Calu3 (cell line): ENCODE measurements at regions not wholly inside any gene's neighbourhood (a gene's known extent, or its start where the extent isn't known, plus 50 kb on each side); places are given as distances from the start of the nearest gene placed in this dataset.

Experiments
- BruUV-seq: library from RNA; stranded (reverse); fragments of 400-500 nt; replicated peaks from 2 replicates; lab custom pipeline; 2021; lab: Mats Ljungman, UMichigan
- CTCF ChIA-PET: fragments of 300-600 bp; sonication (Branson Sonifier 250); formaldehyde crosslinking; loops from one replicate; lab custom pipeline; 2022; ENCODE audit warnings: antibody characterized with exemption; lab: Charles Lee
- DNase-seq: peaks from one replicate; pipeline ENCODE4 v3.0.0; 2022
- H3K27ac Mint-ChIP-seq: one replicate; pipeline ENCODE4 v1.8.0; 2022; ENCODE audit warnings: mixed read lengths; ENCODE audit not compliant: unreplicated experiment
- H3K27me3 Mint-ChIP-seq: one replicate; pipeline ENCODE4 v1.8.0; 2022; ENCODE audit warnings: mixed read lengths; ENCODE audit not compliant: unreplicated experiment
- H3K36me3 Mint-ChIP-seq: one replicate; pipeline ENCODE4 v1.8.0; 2022; ENCODE audit warnings: mild to moderate bottlenecking, moderate library complexity, mixed read lengths; ENCODE audit not compliant: insufficient read depth, unreplicated experiment
- H3K4me1 Mint-ChIP-seq: one replicate; pipeline ENCODE4 v1.8.0; 2022; ENCODE audit warnings: mild to moderate bottlenecking, low read depth, mixed read lengths; ENCODE audit not compliant: unreplicated experiment
- H3K4me3 Mint-ChIP-seq: one replicate; pipeline ENCODE4 v1.8.0; 2022; ENCODE audit warnings: mild to moderate bottlenecking, low read depth, moderate library complexity, mixed read lengths; ENCODE audit not compliant: unreplicated experiment
- H3K9me3 Mint-ChIP-seq: one replicate; pipeline ENCODE4 v1.8.0; 2022; ENCODE audit warnings: low read depth, mixed read lengths; ENCODE audit not compliant: unreplicated experiment
- intact Hi-C: fragments of 100-400 bp; cut with micrococcal nuclease; formaldehyde crosslinking; loops from one replicate; pipeline ENCODE4 v1.10.0; 2022; ENCODE audit not compliant: unreplicated experiment
- TF ChIP-seq, protein P1 (sequence below): fragments of 200-600 bp; IDR thresholded peaks from one replicate; pipeline ENCODE4 v1.8.0; 2022; ENCODE audit warnings: antibody characterized with exemption; ENCODE audit not compliant: unreplicated experiment

DNA sequence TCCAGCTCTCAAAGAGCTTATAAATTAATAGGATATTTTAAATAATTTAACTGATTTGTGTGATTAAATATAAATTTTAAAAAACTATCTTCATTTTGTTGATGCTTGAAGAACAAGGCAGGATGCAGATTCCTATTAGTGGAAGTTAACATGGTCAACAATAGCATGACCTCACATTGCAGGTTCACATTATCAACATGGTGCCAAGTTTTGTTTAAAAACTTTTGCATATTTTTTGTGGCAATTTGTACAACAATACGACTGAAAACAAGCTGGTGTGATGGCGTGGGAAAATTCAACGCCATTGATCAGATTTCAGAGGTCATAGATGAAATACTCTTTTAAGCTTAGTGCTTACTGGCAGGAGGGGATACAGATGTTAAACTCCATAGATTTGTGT, 114.1 kb upstream of the MYO10 start:
- BruUV-seq: no TSS peak
- TF ChIP-seq, protein P1, sequence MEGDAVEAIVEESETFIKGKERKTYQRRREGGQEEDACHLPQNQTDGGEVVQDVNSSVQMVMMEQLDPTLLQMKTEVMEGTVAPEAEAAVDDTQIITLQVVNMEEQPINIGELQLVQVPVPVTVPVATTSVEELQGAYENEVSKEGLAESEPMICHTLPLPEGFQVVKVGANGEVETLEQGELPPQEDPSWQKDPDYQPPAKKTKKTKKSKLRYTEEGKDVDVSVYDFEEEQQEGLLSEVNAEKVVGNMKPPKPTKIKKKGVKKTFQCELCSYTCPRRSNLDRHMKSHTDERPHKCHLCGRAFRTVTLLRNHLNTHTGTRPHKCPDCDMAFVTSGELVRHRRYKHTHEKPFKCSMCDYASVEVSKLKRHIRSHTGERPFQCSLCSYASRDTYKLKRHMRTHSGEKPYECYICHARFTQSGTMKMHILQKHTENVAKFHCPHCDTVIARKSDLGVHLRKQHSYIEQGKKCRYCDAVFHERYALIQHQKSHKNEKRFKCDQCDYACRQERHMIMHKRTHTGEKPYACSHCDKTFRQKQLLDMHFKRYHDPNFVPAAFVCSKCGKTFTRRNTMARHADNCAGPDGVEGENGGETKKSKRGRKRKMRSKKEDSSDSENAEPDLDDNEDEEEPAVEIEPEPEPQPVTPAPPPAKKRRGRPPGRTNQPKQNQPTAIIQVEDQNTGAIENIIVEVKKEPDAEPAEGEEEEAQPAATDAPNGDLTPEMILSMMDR: no peak
- H3K27me3 Mint-ChIP-seq: no peaks in the 10 kb centered on the region
- CTCF ChIA-PET: interaction anchor here (0.6 kb wide), 1 partner anchor 254 kb away, joined by 3 read pairs; no protein-coding TSS in a partner anchor
- H3K9me3 Mint-ChIP-seq: no peaks in the 10 kb centered on the region
- no peak overlapping the region for H3K27ac Mint-ChIP-seq
- no peaks in the 10 kb centered on the region for H3K36me3 Mint-ChIP-seq
- no peak for DNase-seq
- H3K4me1 Mint-ChIP-seq: no peaks in the 10 kb centered on the region
- H3K4me3 Mint-ChIP-seq: no peak overlapping the region
- intact Hi-C loops: loop anchor here (10.0 kb wide), 1 partner anchor 135 kb away; no protein-coding TSS in a partner anchor

DNA sequence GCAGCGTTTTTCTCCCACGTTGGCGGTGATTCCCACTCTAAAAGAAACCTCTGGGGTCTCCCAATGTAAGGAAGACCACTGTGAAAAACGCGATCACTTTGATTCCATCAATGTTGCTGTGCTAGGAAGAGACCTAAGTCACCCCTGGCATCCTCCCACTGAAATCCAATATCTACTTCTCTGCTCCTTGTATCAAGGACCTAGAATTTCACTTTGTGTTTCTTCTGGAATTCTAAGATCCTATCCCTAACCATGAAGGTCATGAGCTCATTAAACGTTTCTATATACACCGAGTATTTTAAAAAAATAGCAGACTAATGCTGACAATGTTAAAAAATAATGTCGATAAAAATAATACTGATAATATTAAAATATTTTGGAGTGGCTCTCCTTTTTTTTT, 118.8 kb upstream of the MYO10 start:
- CTCF ChIA-PET: interaction anchor here (0.6 kb wide), 1 partner anchor 12 kb away, joined by 7 read pairs; no protein-coding TSS in a partner anchor
- no peak for DNase-seq
- peaks cover 35% of the 10 kb centered on the region for H3K4me1 Mint-ChIP-seq
- no peak overlapping the region for H3K4me3 Mint-ChIP-seq
- intact Hi-C loops: loop anchor here (10.0 kb wide), 1 partner anchor 130 kb away; no protein-coding TSS in a partner anchor
- no peak overlapping the region for H3K27ac Mint-ChIP-seq
- H3K36me3 Mint-ChIP-seq: peaks cover 8% of the 10 kb centered on the region
- no peaks in the 10 kb centered on the region for H3K9me3 Mint-ChIP-seq
- BruUV-seq: no TSS peak
- TF ChIP-seq, protein P1: no peak
- no peaks in the 10 kb centered on the region for H3K27me3 Mint-ChIP-seq

DNA sequence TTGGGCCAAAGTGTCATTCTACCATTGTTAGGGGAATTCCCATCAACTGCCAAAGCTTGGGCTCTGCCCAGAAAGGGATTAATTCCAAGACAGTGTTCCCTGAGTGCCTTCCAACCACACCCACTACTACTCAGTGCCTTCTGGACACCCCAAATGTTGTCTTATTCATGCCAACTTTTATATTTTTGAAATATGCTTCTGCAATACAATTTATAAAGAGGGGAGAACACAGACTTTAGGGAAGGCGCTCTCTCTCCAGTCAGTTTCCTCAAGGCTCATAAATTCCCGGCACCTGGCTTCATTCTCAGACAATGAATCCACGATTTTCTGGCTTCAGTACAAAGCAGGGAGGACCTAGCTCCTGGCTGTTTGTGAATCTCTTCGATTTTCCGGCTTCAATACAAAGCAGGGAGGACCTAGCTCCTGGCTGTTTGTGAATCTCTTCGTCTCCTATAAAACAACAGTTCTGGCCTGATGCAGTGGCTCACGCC, 120.1 kb upstream of the MYO10 start:
- no peak overlapping the region for H3K4me3 Mint-ChIP-seq
- TF ChIP-seq, protein P1: no peak
- no peaks in the 10 kb centered on the region for H3K9me3 Mint-ChIP-seq
- no peak overlapping the region for H3K27ac Mint-ChIP-seq
- no TSS peak for BruUV-seq
- no peak for DNase-seq
- H3K27me3 Mint-ChIP-seq: no peaks in the 10 kb centered on the region
- peaks cover 8% of the 10 kb centered on the region for H3K36me3 Mint-ChIP-seq
- intact Hi-C loops: loop anchor here (10.0 kb wide), 1 partner anchor 129 kb away; no protein-coding TSS in a partner anchor
- CTCF ChIA-PET: interaction anchor here (0.6 kb wide), 1 partner anchor 493 kb away, joined by 4 read pairs; no protein-coding TSS in a partner anchor
- H3K4me1 Mint-ChIP-seq: peaks cover 35% of the 10 kb centered on the region

DNA sequence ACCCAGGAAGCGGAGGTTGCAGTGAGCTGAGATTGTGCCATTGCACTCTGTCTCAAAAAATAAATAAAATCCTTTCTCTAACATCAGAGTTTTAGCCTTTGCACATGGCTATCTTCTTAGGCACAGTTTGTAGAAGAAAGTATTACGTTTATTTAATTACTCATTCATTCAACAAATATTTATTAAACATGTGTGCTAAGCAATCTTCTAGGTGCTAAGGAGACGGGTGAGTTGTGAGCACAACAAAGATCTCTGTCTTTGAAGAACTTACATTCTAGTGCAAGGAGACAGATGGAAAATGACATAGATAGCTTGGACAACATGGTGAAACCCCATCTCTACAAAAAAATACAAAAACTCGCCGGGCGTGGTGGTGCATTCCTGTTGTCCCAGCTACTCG, 122.3 kb upstream of the MYO10 start:
- peak overlapping the region; percentile 69 for H3K27ac Mint-ChIP-seq
- DNase-seq: no peak
- H3K4me3 Mint-ChIP-seq: no peak overlapping the region
- H3K36me3 Mint-ChIP-seq: peaks cover 8% of the 10 kb centered on the region
- H3K27me3 Mint-ChIP-seq: no peaks in the 10 kb centered on the region
- peaks cover 35% of the 10 kb centered on the region for H3K4me1 Mint-ChIP-seq
- no TSS peak for BruUV-seq
- TF ChIP-seq, protein P1: no peak
- intact Hi-C loops: loop anchor here (10.0 kb wide), 1 partner anchor 126 kb away; no protein-coding TSS in a partner anchor
- CTCF ChIA-PET: no interaction called here
- H3K9me3 Mint-ChIP-seq: no peaks in the 10 kb centered on the region
